ENCODE measurements at regions not wholly inside any gene's neighbourhood (a gene's known extent, or its start where the extent isn't known, plus 50 kb on each side); places are given as distances from the start of the nearest gene placed in this dataset.

GRCh38 chr5:72030237-72030636, 77.0 kb upstream of the MAP1B start:
- ChIA-PET POLR2A (no interaction called here), CTCF (no interaction called here)
- BruUV-seq (replicated peaks) = no TSS peak
- no peaks in the 10 kb centered on the region for H3K9me3 ChIP-seq
- no peaks in the 10 kb centered on the region for H3K4me1 Mint-ChIP-seq (ENCODE audit: low read depth, unreplicated experiment)
- no peaks in the 10 kb centered on the region for H3K27me3 ChIP-seq (replicated peaks; ENCODE audit: control insufficient read depth, insufficient read depth, low read length)
- no peak overlapping the region for H3K4me3 Mint-ChIP-seq (ENCODE audit: unreplicated experiment)
- peaks cover 8% of the 10 kb centered on the region for H3K27me3 Mint-ChIP-seq (ENCODE audit: insufficient read depth, unreplicated experiment)
- no peaks in the 10 kb centered on the region for H3K36me3 Mint-ChIP-seq (ENCODE audit: insufficient read depth, unreplicated experiment)
- H3K27ac Mint-ChIP-seq (ENCODE audit: unreplicated experiment) = no peak overlapping the region
- no peaks in the 10 kb centered on the region for H3K36me3 ChIP-seq (ENCODE audit: control insufficient read depth, insufficient read depth, low read length)
- no peaks in the 10 kb centered on the region for H3K4me1 ChIP-seq
- intact Hi-C loops (cut with micrococcal nuclease; ENCODE audit: unreplicated experiment) = no loop called here
- no peak for DNase-seq
- H3K4me3 ChIP-seq (ENCODE audit: low read depth, low read length) = no peak overlapping the region
- no peak for TF ChIP-seq CTCF (IDR thresholded peaks at IDR 0.05; ENCODE audit: insufficient read depth in 1 of 2, low read depth in 1 of 2, low read length in 1 of 2, severe bottlenecking in 1 of 2, unreplicated experiment in 1 of 2)
- H3K9me3 Mint-ChIP-seq (ENCODE audit: unreplicated experiment) = no peaks in the 10 kb centered on the region

GRCh38 chr5:72032788-72033187, 74.5 kb upstream of the MAP1B start:
- H3K4me3 ChIP-seq (ENCODE audit: low read depth, low read length) = no peak overlapping the region
- no peaks in the 10 kb centered on the region for H3K9me3 ChIP-seq
- DNase-seq = no peak
- no peak for TF ChIP-seq CTCF (IDR thresholded peaks at IDR 0.05; ENCODE audit: insufficient read depth in 1 of 2, low read depth in 1 of 2, low read length in 1 of 2, severe bottlenecking in 1 of 2, unreplicated experiment in 1 of 2)
- Mint-ChIP-seq H3K4me1 (ENCODE audit: low read depth, unreplicated experiment) (no peaks in the 10 kb centered on the region), H3K4me3 (ENCODE audit: unreplicated experiment) (no peak overlapping the region), H3K27me3 (ENCODE audit: insufficient read depth, unreplicated experiment) (peaks cover 17% of the 10 kb centered on the region), H3K36me3 (ENCODE audit: insufficient read depth, unreplicated experiment) (no peaks in the 10 kb centered on the region), H3K9me3 (ENCODE audit: unreplicated experiment) (no peaks in the 10 kb centered on the region), H3K27ac (ENCODE audit: unreplicated experiment) (no peak overlapping the region)
- ChIA-PET POLR2A (no interaction called here), CTCF (no interaction called here)
- BruUV-seq (replicated peaks) = no TSS peak
- intact Hi-C loops (cut with micrococcal nuclease; ENCODE audit: unreplicated experiment) = no loop called here
- H3K27me3 ChIP-seq (replicated peaks; ENCODE audit: control insufficient read depth, insufficient read depth, low read length) = no peaks in the 10 kb centered on the region
- H3K36me3 ChIP-seq (ENCODE audit: control insufficient read depth, insufficient read depth, low read length) = no peaks in the 10 kb centered on the region
- H3K4me1 ChIP-seq = no peaks in the 10 kb centered on the region

GRCh38 chr5:72034770-72035169, 72.5 kb upstream of the MAP1B start:
- Mint-ChIP-seq H3K27me3 (ENCODE audit: insufficient read depth, unreplicated experiment) (peaks cover 27% of the 10 kb centered on the region), H3K4me1 (ENCODE audit: low read depth, unreplicated experiment) (no peaks in the 10 kb centered on the region), H3K27ac (ENCODE audit: unreplicated experiment) (no peak overlapping the region), H3K9me3 (ENCODE audit: unreplicated experiment) (no peaks in the 10 kb centered on the region), H3K4me3 (ENCODE audit: unreplicated experiment) (no peak overlapping the region), H3K36me3 (ENCODE audit: insufficient read depth, unreplicated experiment) (no peaks in the 10 kb centered on the region)
- no peaks in the 10 kb centered on the region for H3K27me3 ChIP-seq (replicated peaks; ENCODE audit: control insufficient read depth, insufficient read depth, low read length)
- no peak for DNase-seq
- no peaks in the 10 kb centered on the region for H3K4me1 ChIP-seq
- H3K36me3 ChIP-seq (ENCODE audit: control insufficient read depth, insufficient read depth, low read length) = no peaks in the 10 kb centered on the region
- CTCF ChIA-PET = no interaction called here
- no peak for TF ChIP-seq CTCF (IDR thresholded peaks at IDR 0.05; ENCODE audit: insufficient read depth in 1 of 2, low read depth in 1 of 2, low read length in 1 of 2, severe bottlenecking in 1 of 2, unreplicated experiment in 1 of 2)
- no TSS peak for BruUV-seq (replicated peaks)
- intact Hi-C loops (cut with micrococcal nuclease; ENCODE audit: unreplicated experiment) = no loop called here
- H3K9me3 ChIP-seq = no peaks in the 10 kb centered on the region
- POLR2A ChIA-PET = no interaction called here
- no peak overlapping the region for H3K4me3 ChIP-seq (ENCODE audit: low read depth, low read length)
